ENCODE measurements at regions not wholly inside any gene's neighbourhood (a gene's known extent, or its start where the extent isn't known, plus 50 kb on each side); places are given as distances from the start of the nearest gene placed in this dataset.

DNA sequence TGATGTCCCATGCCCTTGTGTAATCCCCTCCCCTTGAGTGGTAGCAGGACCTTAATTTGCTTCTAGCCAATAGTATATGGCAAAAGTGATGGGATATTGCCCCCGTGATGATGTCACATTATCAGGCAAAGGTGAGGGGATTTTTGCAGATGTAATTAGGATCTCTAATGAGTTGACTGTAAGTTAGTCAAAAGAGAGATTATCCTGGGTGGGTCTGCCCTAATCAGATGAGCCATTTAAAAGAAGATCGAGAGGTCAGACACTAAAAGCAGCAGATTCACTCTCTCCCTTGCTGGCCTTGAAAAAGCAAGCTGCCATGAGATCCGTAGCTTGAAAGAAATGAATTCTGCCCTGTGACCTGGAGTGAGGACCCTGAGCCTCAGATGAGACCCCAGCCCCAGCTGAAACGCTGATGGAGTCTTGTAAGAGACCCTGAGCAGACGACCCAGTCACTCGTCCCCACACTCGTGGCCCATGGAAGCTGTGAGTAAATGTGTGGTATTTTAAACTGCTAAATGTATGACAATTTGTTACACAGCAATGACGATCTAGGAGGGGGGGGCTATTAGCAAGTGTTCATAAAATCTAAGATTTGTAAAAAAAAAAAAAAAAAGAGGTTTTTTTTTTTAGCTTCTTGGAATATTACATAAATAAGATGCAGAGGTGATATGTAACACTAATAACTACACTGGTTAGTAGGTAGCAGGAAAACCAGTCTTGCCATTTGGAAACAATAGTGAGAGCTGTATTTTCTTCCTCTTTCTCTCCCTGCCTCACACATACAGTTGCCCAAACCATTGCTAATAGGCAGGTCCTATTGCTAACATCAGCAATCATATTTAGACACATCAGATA, 50.3 kb upstream of the TARBP1 start:
- TF ChIP-seq CTCF (conservative IDR thresholded peaks at IDR 0.05), result no peak
- peak overlapping the region; percentile 98 for H3K27ac ChIP-seq

All from VCaP (cell line).